ENCODE measurements at regions not wholly inside any gene's neighbourhood (a gene's known extent, or its start where the extent isn't known, plus 50 kb on each side); places are given as distances from the start of the nearest gene placed in this dataset.
A peak's percentile ranks its signal among the peaks of the same experiment; 100 is the strongest.

GRCh38 chr7:50208378-50208982 is 96.0 kb upstream of the IKZF1 start:
- DNase-seq (no peak), FAIRE-seq (no peak)
- H3K36me3 ChIP-seq (ENCODE audit: control insufficient read depth in 2 of 3, insufficient read depth in 3 of 3, low read length in 3 of 3): no peaks in the 10 kb centered on the region
- H3K9ac ChIP-seq (ENCODE audit: low read length in 3 of 3): no peak overlapping the region
- H3K9me3 ChIP-seq (ENCODE audit: control insufficient read depth in 2 of 3, insufficient read depth in 1 of 3, low read length in 3 of 3): no peaks in the 10 kb centered on the region
- no peak overlapping the region for H3K4me3 ChIP-seq (ENCODE audit: low read length in 3 of 3)
- H3K27ac ChIP-seq (ENCODE audit: low read depth in 2 of 2, low read length in 2 of 2): no peak overlapping the region
- no peaks in the 10 kb centered on the region for H3K4me1 ChIP-seq (ENCODE audit: control insufficient read depth in 2 of 3, insufficient read depth in 2 of 3, low read depth in 1 of 3, low read length in 3 of 3)
- TF ChIP-seq, protein P1, sequence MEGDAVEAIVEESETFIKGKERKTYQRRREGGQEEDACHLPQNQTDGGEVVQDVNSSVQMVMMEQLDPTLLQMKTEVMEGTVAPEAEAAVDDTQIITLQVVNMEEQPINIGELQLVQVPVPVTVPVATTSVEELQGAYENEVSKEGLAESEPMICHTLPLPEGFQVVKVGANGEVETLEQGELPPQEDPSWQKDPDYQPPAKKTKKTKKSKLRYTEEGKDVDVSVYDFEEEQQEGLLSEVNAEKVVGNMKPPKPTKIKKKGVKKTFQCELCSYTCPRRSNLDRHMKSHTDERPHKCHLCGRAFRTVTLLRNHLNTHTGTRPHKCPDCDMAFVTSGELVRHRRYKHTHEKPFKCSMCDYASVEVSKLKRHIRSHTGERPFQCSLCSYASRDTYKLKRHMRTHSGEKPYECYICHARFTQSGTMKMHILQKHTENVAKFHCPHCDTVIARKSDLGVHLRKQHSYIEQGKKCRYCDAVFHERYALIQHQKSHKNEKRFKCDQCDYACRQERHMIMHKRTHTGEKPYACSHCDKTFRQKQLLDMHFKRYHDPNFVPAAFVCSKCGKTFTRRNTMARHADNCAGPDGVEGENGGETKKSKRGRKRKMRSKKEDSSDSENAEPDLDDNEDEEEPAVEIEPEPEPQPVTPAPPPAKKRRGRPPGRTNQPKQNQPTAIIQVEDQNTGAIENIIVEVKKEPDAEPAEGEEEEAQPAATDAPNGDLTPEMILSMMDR (IDR thresholded peaks at IDR 0.05; ENCODE audit: borderline replicate concordance, extremely low read depth, insufficient read depth): no peak
- H3K27me3 ChIP-seq (ENCODE audit: control insufficient read depth, insufficient read depth, low read length): no peaks in the 10 kb centered on the region
- intact Hi-C loops (cut with DNase I): no loop called here

- TF ChIP-seq, protein P1 (IDR thresholded peaks at IDR 0.05; ENCODE audit: borderline replicate concordance, extremely low read depth, insufficient read depth): no peak
- no peak overlapping the region for H3K9ac ChIP-seq (ENCODE audit: low read length in 3 of 3)
- H3K27ac ChIP-seq (ENCODE audit: low read depth in 2 of 2, low read length in 2 of 2): no peak overlapping the region
- H3K36me3 ChIP-seq (ENCODE audit: control insufficient read depth in 2 of 3, insufficient read depth in 3 of 3, low read length in 3 of 3): no peaks in the 10 kb centered on the region
- DNase-seq (peak in 1 of 5 donors; percentile 64), FAIRE-seq (no peak)
- intact Hi-C loops (cut with DNase I): no loop called here
- H3K4me3 ChIP-seq (ENCODE audit: low read length in 3 of 3): no peak overlapping the region
- H3K9me3 ChIP-seq (ENCODE audit: control insufficient read depth in 2 of 3, insufficient read depth in 1 of 3, low read length in 3 of 3): no peaks in the 10 kb centered on the region
- no peaks in the 10 kb centered on the region for H3K27me3 ChIP-seq (ENCODE audit: control insufficient read depth, insufficient read depth, low read length)
- H3K4me1 ChIP-seq (ENCODE audit: control insufficient read depth in 2 of 3, insufficient read depth in 2 of 3, low read depth in 1 of 3, low read length in 3 of 3): no peaks in the 10 kb centered on the region
These were observed 96.7 kb upstream of the IKZF1 start for GRCh38 chr7:50207686-50208255.

DNA sequence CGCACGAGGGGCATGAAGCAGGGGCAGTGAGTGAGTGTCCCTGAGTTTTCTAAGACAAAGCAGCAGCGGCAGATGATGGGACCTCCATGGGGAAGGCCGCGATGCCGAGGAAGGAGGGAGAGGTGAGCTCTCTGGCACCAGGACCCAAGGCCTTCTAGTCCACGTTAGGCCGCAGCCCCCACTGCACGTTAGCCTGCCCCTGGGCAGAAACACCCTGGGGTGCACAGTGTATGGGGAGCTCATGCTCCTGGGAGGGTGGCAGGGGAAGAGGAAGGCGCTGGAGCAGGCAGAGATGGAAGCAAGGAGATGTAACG is 97.3 kb upstream of the IKZF1 start:
- no peak overlapping the region for H3K9ac ChIP-seq (ENCODE audit: low read length in 3 of 3)
- no peak overlapping the region for H3K4me3 ChIP-seq (ENCODE audit: low read length in 3 of 3)
- H3K27me3 ChIP-seq (ENCODE audit: control insufficient read depth, insufficient read depth, low read length): no peaks in the 10 kb centered on the region
- TF ChIP-seq, protein P1 (IDR thresholded peaks at IDR 0.05; ENCODE audit: borderline replicate concordance, extremely low read depth, insufficient read depth): no peak
- FAIRE-seq: no peak
- no peaks in the 10 kb centered on the region for H3K36me3 ChIP-seq (ENCODE audit: control insufficient read depth in 2 of 3, insufficient read depth in 3 of 3, low read length in 3 of 3)
- H3K9me3 ChIP-seq (ENCODE audit: control insufficient read depth in 2 of 3, insufficient read depth in 1 of 3, low read length in 3 of 3): no peaks in the 10 kb centered on the region
- no peak overlapping the region for H3K27ac ChIP-seq (ENCODE audit: low read depth in 2 of 2, low read length in 2 of 2)
- intact Hi-C loops (cut with DNase I): no loop called here
- DNase-seq: peak in 1 of 5 donors; percentile 65
- no peaks in the 10 kb centered on the region for H3K4me1 ChIP-seq (ENCODE audit: control insufficient read depth in 2 of 3, insufficient read depth in 2 of 3, low read depth in 1 of 3, low read length in 3 of 3)

Measured in kidney (tissue), 13 donors.